ENCODE measurements at regions not wholly inside any gene's neighbourhood (a gene's known extent, or its start where the extent isn't known, plus 50 kb on each side); places are given as distances from the start of the nearest gene placed in this dataset.

- DNase-seq (ENCODE audit: extremely low read depth in 1 of 11, low read depth in 9 of 11, low spot score in 4 of 11), result no peak
Observed at GRCh38 chr3:6568999-6569493, 291.9 kb upstream of the GRM7 start.

GRCh38 chr3:6571448-6571847, 289.5 kb upstream of the GRM7 start:
- DNase-seq (ENCODE audit: extremely low read depth in 1 of 11, low read depth in 9 of 11, low spot score in 4 of 11), result no peak

- DNase-seq (ENCODE audit: extremely low read depth in 1 of 11, low read depth in 9 of 11, low spot score in 4 of 11), result no peak
Observed at GRCh38 chr3:6577584-6577983, 283.3 kb upstream of the GRM7 start.

GRCh38 chr3:6578526-6578925, 282.4 kb upstream of the GRM7 start:
- no peak for DNase-seq (ENCODE audit: extremely low read depth in 1 of 11, low read depth in 9 of 11, low spot score in 4 of 11)

GRCh38 chr3:6580808-6581207, 280.1 kb upstream of the GRM7 start:
- no peak for DNase-seq (ENCODE audit: extremely low read depth in 1 of 11, low read depth in 9 of 11, low spot score in 4 of 11)

- no peak for DNase-seq (ENCODE audit: extremely low read depth in 1 of 11, low read depth in 9 of 11, low spot score in 4 of 11)
Observed at GRCh38 chr3:6585360-6585759, 275.6 kb upstream of the GRM7 start.

GRCh38 chr3:6600237-6600636, 260.7 kb upstream of the GRM7 start:
- DNase-seq (ENCODE audit: extremely low read depth in 1 of 11, low read depth in 9 of 11, low spot score in 4 of 11), result no peak

GRCh38 chr3:6601374-6601773, 259.5 kb upstream of the GRM7 start:
- DNase-seq (ENCODE audit: extremely low read depth in 1 of 11, low read depth in 9 of 11, low spot score in 4 of 11), result no peak

- no peak for DNase-seq (ENCODE audit: extremely low read depth in 1 of 11, low read depth in 9 of 11, low spot score in 4 of 11)
Observed at GRCh38 chr3:6602329-6602728, 258.6 kb upstream of the GRM7 start.

GRCh38 chr3:6605227-6605626, 255.7 kb upstream of the GRM7 start:
- no peak for DNase-seq (ENCODE audit: extremely low read depth in 1 of 11, low read depth in 9 of 11, low spot score in 4 of 11)

- no peak for DNase-seq (ENCODE audit: extremely low read depth in 1 of 11, low read depth in 9 of 11, low spot score in 4 of 11)
Observed at GRCh38 chr3:6608843-6609242, 252.1 kb upstream of the GRM7 start.

GRCh38 chr3:6612034-6612616, 248.8 kb upstream of the GRM7 start:
- no peak for DNase-seq (ENCODE audit: extremely low read depth in 1 of 11, low read depth in 9 of 11, low spot score in 4 of 11)

GRCh38 chr3:6622260-6622659, 238.7 kb upstream of the GRM7 start:
- no peak for DNase-seq (ENCODE audit: extremely low read depth in 1 of 11, low read depth in 9 of 11, low spot score in 4 of 11)

- DNase-seq (ENCODE audit: extremely low read depth in 1 of 11, low read depth in 9 of 11, low spot score in 4 of 11), result no peak
Observed at GRCh38 chr3:6622712-6623111, 238.2 kb upstream of the GRM7 start.

- DNase-seq (ENCODE audit: extremely low read depth in 1 of 11, low read depth in 9 of 11, low spot score in 4 of 11), result no peak
Observed at GRCh38 chr3:6631376-6631775, 229.5 kb upstream of the GRM7 start.

- no peak for DNase-seq (ENCODE audit: extremely low read depth in 1 of 11, low read depth in 9 of 11, low spot score in 4 of 11)
Observed at GRCh38 chr3:6640907-6641306, 220.0 kb upstream of the GRM7 start.

GRCh38 chr3:6644070-6644929, 216.6 kb upstream of the GRM7 start:
- no peak for DNase-seq (ENCODE audit: extremely low read depth in 1 of 11, low read depth in 9 of 11, low spot score in 4 of 11)

- no peak for DNase-seq (ENCODE audit: extremely low read depth in 1 of 11, low read depth in 9 of 11, low spot score in 4 of 11)
Observed at GRCh38 chr3:6654670-6655069, 206.2 kb upstream of the GRM7 start.

- no peak for DNase-seq (ENCODE audit: extremely low read depth in 1 of 11, low read depth in 9 of 11, low spot score in 4 of 11)
Observed at GRCh38 chr3:6655275-6655674, 205.6 kb upstream of the GRM7 start.

GRCh38 chr3:6657591-6657990, 203.3 kb upstream of the GRM7 start:
- DNase-seq (ENCODE audit: extremely low read depth in 1 of 11, low read depth in 9 of 11, low spot score in 4 of 11), result no peak

- DNase-seq (ENCODE audit: extremely low read depth in 1 of 11, low read depth in 9 of 11, low spot score in 4 of 11), result no peak
Observed at GRCh38 chr3:6667354-6667753, 193.6 kb upstream of the GRM7 start.

Data from renal cortex interstitium (tissue), 11 donors.